Lower lobe of right lung (tissue), 2 donors: ENCODE measurements at regions not wholly inside any gene's neighbourhood (a gene's known extent, or its start where the extent isn't known, plus 50 kb on each side); places are given as distances from the start of the nearest gene placed in this dataset.

Source experiments
- ATAC-seq, 2 donors: fragments of 200-7000 bp; cut with Tn5 transposase; one replicate each; pipeline ENCODE4 v1.9.1; 2020 to 2022; ENCODE audit warnings: mild to moderate bottlenecking in 2 of 2, moderate library complexity in 2 of 2
- DNase-seq: peaks from one replicate; pipeline ENCODE4 v3.0.0-alpha.2; 2020
- H3K27ac ChIP-seq: fragments of 200-600 bp; one replicate; pipeline ENCODE4 v1.8.0; 2022
- H3K27me3 ChIP-seq: fragments of 200-600 bp; one replicate; pipeline ENCODE4 v1.8.0; 2022; ENCODE audit warnings: low read depth
- H3K36me3 ChIP-seq: fragments of 200-600 bp; one replicate; pipeline ENCODE4 v1.8.0; 2022; ENCODE audit warnings: mild to moderate bottlenecking
- H3K4me1 ChIP-seq: fragments of 200-600 bp; one replicate; pipeline ENCODE4 v1.8.0; 2022
- H3K4me3 ChIP-seq: fragments of 200-600 bp; one replicate; pipeline ENCODE4 v1.8.0; 2022; ENCODE audit warnings: mild to moderate bottlenecking
- H3K9me3 ChIP-seq: fragments of 200-600 bp; one replicate; pipeline ENCODE4 v1.8.0; 2022
- intact Hi-C: fragments of 100-400 bp; cut with DNase I; formaldehyde crosslinking; loops from one replicate; pipeline ENCODE4 v1.11.0; 2022
- TF ChIP-seq, protein P1 (sequence below): fragments of 200-600 bp; IDR thresholded peaks from one replicate; pipeline ENCODE4 v1.8.0; 2022; ENCODE audit warnings: antibody characterized with exemption, mild to moderate bottlenecking
- donor health status: DM: no; HTN: yes; CAD: no; lungs with severe emphysema.

DNA sequence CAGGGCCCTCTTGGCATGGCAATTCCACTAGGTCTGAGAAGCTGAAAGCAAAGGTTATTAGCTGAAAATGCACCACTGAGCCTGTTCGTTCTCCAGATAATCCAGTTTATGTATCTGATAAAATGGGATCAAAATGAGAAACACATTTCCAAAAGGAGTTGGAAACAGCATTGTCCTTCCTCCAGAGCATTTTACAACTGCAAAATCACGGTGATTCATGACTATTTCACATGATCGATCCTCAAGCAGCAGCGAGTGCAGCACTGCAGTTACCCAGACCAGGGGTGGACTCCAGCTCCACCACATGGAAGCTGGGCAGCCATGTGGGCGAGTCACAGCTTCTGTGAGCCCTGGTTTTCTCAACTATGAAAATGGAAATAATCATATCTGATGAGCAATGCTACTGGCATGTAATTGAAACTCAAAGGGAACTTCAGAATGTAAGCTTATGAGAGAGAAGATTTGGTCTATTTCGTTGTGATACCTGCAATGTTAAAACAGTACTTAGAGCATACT is 78.7 kb upstream of the MSX1 start:
- H3K36me3 ChIP-seq: no peaks in the 10 kb centered on the region

DNA sequence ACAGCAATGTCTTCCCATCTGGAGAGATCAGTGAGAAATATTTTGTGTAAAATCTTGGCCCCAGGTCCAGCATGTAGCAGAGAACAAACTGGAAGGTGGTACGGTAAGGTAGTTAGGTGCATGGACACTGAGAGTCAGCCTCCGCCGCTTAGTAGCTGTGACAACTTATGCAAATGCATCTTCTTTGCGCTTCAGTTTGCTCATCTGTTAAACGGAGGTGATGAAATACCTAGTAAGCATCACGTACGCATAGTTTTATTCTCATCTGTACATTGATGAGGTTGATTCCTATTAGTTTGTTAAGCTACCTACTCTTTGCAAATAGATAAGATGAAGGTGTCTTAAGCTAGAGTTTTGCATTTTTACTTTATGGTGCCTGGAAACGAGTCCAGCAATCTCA is 80.0 kb upstream of the MSX1 start:
- H3K4me3 ChIP-seq: no peak overlapping the region
- TF ChIP-seq, protein P1, sequence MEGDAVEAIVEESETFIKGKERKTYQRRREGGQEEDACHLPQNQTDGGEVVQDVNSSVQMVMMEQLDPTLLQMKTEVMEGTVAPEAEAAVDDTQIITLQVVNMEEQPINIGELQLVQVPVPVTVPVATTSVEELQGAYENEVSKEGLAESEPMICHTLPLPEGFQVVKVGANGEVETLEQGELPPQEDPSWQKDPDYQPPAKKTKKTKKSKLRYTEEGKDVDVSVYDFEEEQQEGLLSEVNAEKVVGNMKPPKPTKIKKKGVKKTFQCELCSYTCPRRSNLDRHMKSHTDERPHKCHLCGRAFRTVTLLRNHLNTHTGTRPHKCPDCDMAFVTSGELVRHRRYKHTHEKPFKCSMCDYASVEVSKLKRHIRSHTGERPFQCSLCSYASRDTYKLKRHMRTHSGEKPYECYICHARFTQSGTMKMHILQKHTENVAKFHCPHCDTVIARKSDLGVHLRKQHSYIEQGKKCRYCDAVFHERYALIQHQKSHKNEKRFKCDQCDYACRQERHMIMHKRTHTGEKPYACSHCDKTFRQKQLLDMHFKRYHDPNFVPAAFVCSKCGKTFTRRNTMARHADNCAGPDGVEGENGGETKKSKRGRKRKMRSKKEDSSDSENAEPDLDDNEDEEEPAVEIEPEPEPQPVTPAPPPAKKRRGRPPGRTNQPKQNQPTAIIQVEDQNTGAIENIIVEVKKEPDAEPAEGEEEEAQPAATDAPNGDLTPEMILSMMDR: no peak
- H3K27me3 ChIP-seq: no peaks in the 10 kb centered on the region
- DNase-seq (no peak), ATAC-seq (no peak)
- no peaks in the 10 kb centered on the region for H3K4me1 ChIP-seq
- intact Hi-C loops: no loop called here
- H3K36me3 ChIP-seq: no peaks in the 10 kb centered on the region
- H3K9me3 ChIP-seq: no peaks in the 10 kb centered on the region
- H3K27ac ChIP-seq: no peak overlapping the region

More for the DNA sequence above, 78.7 kb upstream of the MSX1 start:
- TF ChIP-seq, protein P1: no peak
- DNase-seq (no peak), ATAC-seq (no peak)
- no peaks in the 10 kb centered on the region for H3K4me1 ChIP-seq
- intact Hi-C loops: no loop called here
- no peaks in the 10 kb centered on the region for H3K9me3 ChIP-seq
- H3K27me3 ChIP-seq: no peaks in the 10 kb centered on the region
- no peak overlapping the region for H3K27ac ChIP-seq
- no peak overlapping the region for H3K4me3 ChIP-seq

DNA sequence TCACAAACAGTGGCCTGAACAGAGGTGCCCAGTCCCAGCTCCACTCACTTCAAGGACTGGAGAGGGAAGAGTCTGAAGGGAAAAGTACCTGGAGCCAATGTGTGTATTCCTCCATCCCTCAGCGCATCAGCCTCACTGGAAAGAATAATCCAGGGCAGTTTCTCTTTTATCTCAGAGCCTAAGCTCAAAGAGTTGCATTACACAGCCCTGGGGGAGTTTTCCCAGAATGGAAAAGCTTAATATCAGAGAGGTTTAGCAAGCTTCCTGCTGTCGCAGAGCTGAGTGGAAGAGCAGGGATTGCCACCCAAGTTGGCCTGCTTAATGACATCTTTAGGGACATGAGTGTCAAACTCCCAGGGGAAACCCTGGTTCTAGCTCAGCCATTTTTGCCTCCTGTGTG is 80.4 kb upstream of the MSX1 start:
- DNase-seq (no peak), ATAC-seq (no peak)
- intact Hi-C loops: no loop called here
- H3K4me3 ChIP-seq: no peak overlapping the region
- H3K4me1 ChIP-seq: no peaks in the 10 kb centered on the region
- H3K27me3 ChIP-seq: no peaks in the 10 kb centered on the region
- H3K9me3 ChIP-seq: no peaks in the 10 kb centered on the region
- H3K36me3 ChIP-seq: no peaks in the 10 kb centered on the region
- no peak overlapping the region for H3K27ac ChIP-seq
- TF ChIP-seq, protein P1: no peak

DNA sequence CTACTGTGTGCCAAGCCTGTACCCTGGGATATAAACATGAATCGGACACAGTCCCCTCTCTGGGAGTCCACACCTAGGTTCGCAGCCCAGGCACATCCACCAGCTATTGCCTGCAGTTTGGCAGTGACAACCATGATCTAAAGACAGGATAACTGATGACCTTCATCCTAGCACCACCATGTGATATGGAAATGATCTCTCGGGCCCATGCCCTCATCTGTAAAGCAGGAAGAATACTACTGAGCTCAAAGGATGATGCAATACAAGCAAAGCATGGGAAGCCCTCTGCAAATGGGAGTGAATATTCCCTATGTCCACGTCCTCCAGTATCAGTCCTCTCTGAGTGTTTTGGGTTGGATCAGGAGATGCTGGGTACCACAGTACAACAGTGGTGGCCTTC is 80.9 kb upstream of the MSX1 start:
- DNase-seq: no peak
- H3K27ac ChIP-seq: no peak overlapping the region
- intact Hi-C loops: no loop called here
- H3K9me3 ChIP-seq: no peaks in the 10 kb centered on the region
- H3K4me3 ChIP-seq: no peak overlapping the region
- TF ChIP-seq, protein P1: no peak
- no peaks in the 10 kb centered on the region for H3K36me3 ChIP-seq
- no peaks in the 10 kb centered on the region for H3K4me1 ChIP-seq
- no peaks in the 10 kb centered on the region for H3K27me3 ChIP-seq
- ATAC-seq: no peak

DNA sequence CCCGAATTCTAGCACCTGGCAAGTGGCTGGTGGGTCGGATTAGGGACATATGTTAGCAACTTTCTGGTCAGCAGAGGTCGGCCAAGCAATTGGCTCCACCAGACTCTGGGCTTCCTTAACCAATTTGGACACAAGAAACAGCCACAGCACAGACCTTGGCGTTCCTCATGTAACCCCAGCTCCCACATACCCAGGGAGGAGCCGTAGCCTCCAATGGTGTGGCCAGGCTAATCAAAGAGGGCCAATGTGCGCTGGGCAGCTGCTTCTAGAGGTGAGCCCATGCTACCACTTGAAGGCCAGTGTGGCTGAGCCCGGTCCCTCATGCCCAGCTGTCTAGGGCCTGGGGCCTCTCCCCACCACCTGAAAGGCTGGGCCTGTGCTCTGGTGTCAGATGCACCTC is 82.5 kb upstream of the MSX1 start:
- DNase-seq (no peak), ATAC-seq (no peak)
- TF ChIP-seq, protein P1: no peak
- Histone ChIP-seq H3K4me1 (no peaks in the 10 kb centered on the region), H3K36me3 (no peaks in the 10 kb centered on the region), H3K27ac (no peak overlapping the region), H3K27me3 (no peaks in the 10 kb centered on the region), H3K4me3 (no peak overlapping the region), H3K9me3 (no peaks in the 10 kb centered on the region)
- intact Hi-C loops: no loop called here

DNA sequence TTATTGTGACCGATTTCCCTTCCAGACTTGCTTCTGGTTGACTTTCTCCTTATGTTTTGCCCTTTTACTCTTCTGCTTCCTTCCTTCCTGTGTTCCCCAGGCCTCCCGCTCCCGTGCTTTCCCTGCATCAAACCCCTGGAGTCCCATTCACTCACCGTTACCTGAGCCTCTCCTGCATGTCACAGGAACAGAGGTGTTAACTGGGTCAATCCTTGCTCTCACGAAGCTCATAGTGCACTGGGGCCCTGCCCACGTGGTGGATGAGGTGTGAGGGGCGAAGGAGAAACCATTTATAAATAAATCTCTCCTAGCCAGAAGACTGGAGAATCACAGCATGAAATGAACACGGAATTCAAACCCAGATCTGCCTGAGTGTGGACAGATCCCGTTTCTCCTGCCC is 83.1 kb upstream of the MSX1 start:
- intact Hi-C loops: no loop called here

More for the DNA sequence above, 83.1 kb upstream of the MSX1 start:
- Histone ChIP-seq H3K4me3 (no peak overlapping the region), H3K9me3 (no peaks in the 10 kb centered on the region), H3K4me1 (no peaks in the 10 kb centered on the region), H3K27ac (no peak overlapping the region), H3K36me3 (no peaks in the 10 kb centered on the region), H3K27me3 (no peaks in the 10 kb centered on the region)
- ATAC-seq: no peak
- no peak for DNase-seq
- TF ChIP-seq, protein P1: no peak
